SK-N-SH (cell line): ENCODE measurements at regions not wholly inside any gene's neighbourhood (a gene's known extent, or its start where the extent isn't known, plus 50 kb on each side); places are given as distances from the start of the nearest gene placed in this dataset.

ENCODE experiments used
- CTCF ChIA-PET: fragments of 300-600, 350-600 bp; formaldehyde crosslinking; extraction: SDS; loops from one replicate; lab custom pipeline; 2021; lab: Yijun Ruan, JAX
- POLR2A ChIA-PET: fragments of 350-600 bp; sonication (Branson Sonifier 250); formaldehyde crosslinking; extraction: SDS; loops from one replicate; lab custom pipeline; 2020; ENCODE audit warnings: antibody characterized with exemption, inconsistent platforms; lab: Yijun Ruan, JAX
- DNase-seq: peaks from one replicate; pipeline ENCODE4 v3.0.0; 2012
- H2AFZ ChIP-seq: fragments of 200-600 bp; sonication (generic); 2 replicates; pipeline ENCODE4 v1.8.1; 2016; ENCODE audit warnings: antibody characterized with exemption, mild to moderate bottlenecking, low read depth
- H3F3A ChIP-seq: fragments of 200-600 bp; sonication (generic); replicated peaks from 2 replicates; pipeline ENCODE3; 2016; ENCODE audit warnings: antibody characterized with exemption, mild to moderate bottlenecking; ENCODE audit not compliant: insufficient read depth
- H3K27ac ChIP-seq, 2 experiments: fragments of 200-500 bp in 1 of 2; fragments of 200-600 bp in 1 of 2; sonication (Bioruptor generic) in 1 of 2; sonication (generic), shearing (Covaris generic) in 1 of 2; 2 replicates each; pipeline versions ENCODE4 v1.5.1 to v1.6.1; 2014 to 2016; ENCODE audit warnings: low read depth in 2 of 2, inconsistent platforms in 1 of 2, low read length in 1 of 2, mild to moderate bottlenecking in 1 of 2, mixed read lengths in 1 of 2
- H3K27me3 ChIP-seq: fragments of 200-600 bp; sonication (generic), shearing (Covaris generic); 2 replicates; pipeline ENCODE4 v1.6.1; 2016; ENCODE audit warnings: mixed run types; ENCODE audit not compliant: insufficient read depth
- H3K36me3 ChIP-seq, 2 experiments: fragments of 200-500 bp in 1 of 2; fragments of 200-600 bp in 1 of 2; sonication (Bioruptor generic) in 1 of 2; sonication (generic) in 1 of 2; replicated peaks in 1 of 2; 2 replicates each; pipeline versions ENCODE3 to v1.5.1; 2014 to 2016; ENCODE audit warnings: low read length in 1 of 2, mild to moderate bottlenecking in 1 of 2; ENCODE audit not compliant: insufficient read depth in 2 of 2, control insufficient read depth in 1 of 2
- H3K4me1 ChIP-seq, 2 experiments: fragments of 200-500 bp in 1 of 2; fragments of 200-600 bp in 1 of 2; sonication (Bioruptor generic) in 1 of 2; sonication (generic), shearing (Covaris generic) in 1 of 2; 2 replicates each; pipeline versions ENCODE4 v1.5.1 to v1.6.1; 2014 to 2016; ENCODE audit warnings: low read depth in 1 of 2, low read length in 1 of 2, mixed run types in 1 of 2; ENCODE audit not compliant: insufficient read depth in 2 of 2, control insufficient read depth in 1 of 2
- H3K4me2 ChIP-seq: fragments of 200-600 bp; sonication (generic), shearing (Covaris generic); 2 replicates; pipeline ENCODE4 v1.6.1; 2017; ENCODE audit warnings: mixed run types
- H3K4me3 ChIP-seq, 2 experiments: fragments of 200-500 bp in 1 of 2; fragments of 200-600 bp in 1 of 2; sonication (Bioruptor generic) in 1 of 2; sonication (generic), shearing (Covaris generic) in 1 of 2; 2 replicates each; pipeline versions ENCODE4 v1.5.1 to v1.8.1; 2014 to 2016; ENCODE audit warnings: low read depth in 2 of 2, inconsistent platforms in 1 of 2, low read length in 1 of 2, mild to moderate bottlenecking in 1 of 2, mixed read lengths in 1 of 2, moderate library complexity in 1 of 2
- H3K79me2 ChIP-seq: fragments of 200-600 bp; sonication (generic); 2 replicates; pipeline ENCODE4 v1.8.1; 2017; ENCODE audit warnings: mild to moderate bottlenecking; ENCODE audit not compliant: insufficient read depth
- H3K9ac ChIP-seq: fragments of 200-600 bp; sonication (generic); 2 replicates; pipeline ENCODE4 v1.6.1; 2017; ENCODE audit warnings: mixed run types
- H3K9me2 ChIP-seq: fragments of 200-600 bp; sonication (generic); 2 replicates; pipeline ENCODE4 v1.6.1; 2017; ENCODE audit warnings: mixed run types
- H3K9me3 ChIP-seq: fragments of 200-600 bp; sonication (generic); 2 replicates; pipeline ENCODE4 v1.6.1; 2017; ENCODE audit warnings: mixed run types, mild to moderate bottlenecking, moderate library complexity
- H4K20me1 ChIP-seq: fragments of 200-600 bp; sonication (generic); 2 replicates; pipeline ENCODE4 v1.6.1; 2017; ENCODE audit warnings: mild to moderate bottlenecking, mixed run types; ENCODE audit not compliant: insufficient read depth
- CHD2 ChIP-seq: fragments of 150-350 bp; IDR thresholded peaks from 2 replicates; pipeline ENCODE4 v1.6.1; 2018; ENCODE audit warnings: low read length; ENCODE audit not compliant: partially characterized antibody
- CTCF ChIP-seq: fragments of 200-600 bp; sonication (generic); IDR thresholded peaks from 2 replicates; pipeline ENCODE4 v1.6.1; 2017; ENCODE audit warnings: antibody characterized with exemption, mild to moderate bottlenecking, moderate library complexity
- EP300 ChIP-seq, 2 experiments: IDR thresholded peaks; 2 replicates each; pipeline versions ENCODE4 v1.4.0 to v1.6.1; 2012; ENCODE audit warnings: borderline replicate concordance in 1 of 2, low read depth in 1 of 2, low read length in 1 of 2
- FOSL2 ChIP-seq: IDR thresholded peaks from 2 replicates; pipeline ENCODE4 v1.4.0; 2012; ENCODE audit warnings: low read depth, mild to moderate bottlenecking, moderate library complexity, borderline replicate concordance
- MEF2A ChIP-seq: IDR thresholded peaks from 2 replicates; pipeline ENCODE4 v1.4.0; 2012; ENCODE audit warnings: low read depth, borderline replicate concordance
- RAD21 ChIP-seq: IDR thresholded peaks from 2 replicates; pipeline ENCODE4 v1.6.1; 2012; ENCODE audit warnings: mild to moderate bottlenecking, low read length
- RCOR1 ChIP-seq: fragments of 150-350 bp; IDR thresholded peaks from 2 replicates; pipeline ENCODE4 v1.6.1; 2017; ENCODE audit warnings: antibody characterized with exemption, low read length
- RXRA ChIP-seq: IDR thresholded peaks from 2 replicates; pipeline ENCODE4 v1.4.0; 2012; ENCODE audit warnings: low read depth, mild to moderate bottlenecking, borderline replicate concordance
- USF1 ChIP-seq: IDR thresholded peaks from 2 replicates; pipeline ENCODE4 v1.4.0; 2012; ENCODE audit warnings: low read depth, borderline replicate concordance
- USF2 ChIP-seq: fragments of 150-350 bp; IDR thresholded peaks from 2 replicates; pipeline ENCODE4 v1.6.1; 2017; ENCODE audit warnings: antibody characterized with exemption, low read length, low read depth, borderline replicate concordance
- ZBTB33 ChIP-seq: IDR thresholded peaks from 2 replicates; pipeline ENCODE4 v1.4.0; 2012; ENCODE audit warnings: low read depth, borderline replicate concordance
- WGBS: methylation state at CpG from one replicate; pipeline ENCODE4 v1.1.6; 2017; ENCODE audit warnings: low lambda C conversion rate; 5-methylcytosine and 5-hydroxymethylcytosine counted together

- TF ChIP-seq ZBTB33, result no peak
Observed at GRCh38 chr2:78779761-78780160, 245.7 kb upstream of the REG3G start (continued).

- no peaks in the 10 kb centered on the region for H3K36me3 ChIP-seq
- TF ChIP-seq FOSL2 (no peak), MEF2A (no peak), CTCF (no peak), USF2 (no peak), RAD21 (peak; percentile 17), RXRA (no peak), EP300 (IDR thresholded peaks at IDR 0.05; ENCODE audit: borderline replicate concordance in 1 of 2, low read depth in 1 of 2, low read length in 1 of 2) (peak in 1 of 2 experiments; percentile 21; a peak in 1 of 4 replicates), CHD2 (peak; percentile 12), USF1 (no peak), RCOR1 (no peak)
- H3F3A ChIP-seq, result no peaks in the 10 kb centered on the region
- H3K4me1 ChIP-seq, result peaks cover 0 to 3% of the 10 kb centered on the region in 2 experiments; a peak in 1 of 4 replicates
- no peak overlapping the region for H3K4me3 ChIP-seq
- CTCF ChIA-PET, result no interaction called here
- no peaks in the 10 kb centered on the region for H3K27me3 ChIP-seq
- H3K79me2 ChIP-seq, result no peaks in the 10 kb centered on the region
- H4K20me1 ChIP-seq, result no peaks in the 10 kb centered on the region
- H3K9me3 ChIP-seq, result no peaks in the 10 kb centered on the region
- H3K9ac ChIP-seq, result no peak overlapping the region
- H2AFZ ChIP-seq, result no peak overlapping the region
- 21% methylated on average over 5 of the region's 5 CpGs for WGBS
- H3K27ac ChIP-seq, result no peak overlapping the region; a peak in 1 of 4 replicates
- POLR2A ChIA-PET, result no interaction called here
- H3K4me2 ChIP-seq, result no peak overlapping the region
- peak; percentile 36 for DNase-seq
- H3K9me2 ChIP-seq, result no peaks in the 10 kb centered on the region
Observed at GRCh38 chr2:78780256-78780655, 245.2 kb upstream of the REG3G start.
